GM23338 (cell line): ENCODE measurements at regions not wholly inside any gene's neighbourhood (a gene's known extent, or its start where the extent isn't known, plus 50 kb on each side); places are given as distances from the start of the nearest gene placed in this dataset.

Experiments
- ATAC-seq: fragments of 200-7000 bp; cut with Tn5 transposase; 3 replicates; pipeline ENCODE4 v1.9.1; 2020
- DNase-seq: peaks from one replicate; pipeline ENCODE4 v3.0.0-alpha.2; 2015; ENCODE audit warnings: low spot score
- H2AFZ ChIP-seq: fragments of 200-600 bp; sonication (generic); 2 replicates; pipeline ENCODE4 v1.8.0; 2016; ENCODE audit warnings: antibody characterized with exemption, mild to moderate bottlenecking, moderate library complexity
- H3F3A ChIP-seq: fragments of 200-600 bp; sonication (generic); replicated peaks from 2 replicates; pipeline ENCODE4 v1.8.0; 2017; ENCODE audit warnings: antibody characterized with exemption, mixed run types, low read depth
- H3K27ac ChIP-seq: fragments of 200-600 bp; sonication (generic); 2 replicates; pipeline ENCODE4 v1.6.1; 2016; ENCODE audit warnings: low read depth
- H3K27me3 ChIP-seq: fragments of 200-600 bp; sonication (generic); 2 replicates; pipeline ENCODE4 v1.8.0; 2016; ENCODE audit warnings: mild to moderate bottlenecking, mixed run types, moderate library complexity; ENCODE audit not compliant: insufficient read depth
- H3K36me3 ChIP-seq: fragments of 200-600 bp; sonication (generic); 2 replicates; pipeline ENCODE4 v1.8.0; 2016; ENCODE audit warnings: mild to moderate bottlenecking; ENCODE audit not compliant: insufficient read depth
- H3K4me1 ChIP-seq: fragments of 200-600 bp; sonication (generic); 2 replicates; pipeline ENCODE4 v1.8.0; 2016; ENCODE audit warnings: mild to moderate bottlenecking, moderate library complexity; ENCODE audit not compliant: insufficient read depth
- H3K4me2 ChIP-seq: fragments of 200-600 bp; sonication (generic); 2 replicates; pipeline ENCODE4 v1.7.1; 2017; ENCODE audit warnings: mixed run types
- H3K4me3 ChIP-seq: fragments of 200-600 bp; sonication (generic); 2 replicates; pipeline ENCODE4 v1.6.1; 2016; ENCODE audit warnings: mixed run types
- H3K79me2 ChIP-seq: fragments of 200-600 bp; sonication (generic); replicated peaks from 2 replicates; pipeline ENCODE4 v1.8.0; 2017; ENCODE audit warnings: mild to moderate bottlenecking; ENCODE audit not compliant: insufficient read depth
- H3K9me2 ChIP-seq: fragments of 200-600 bp; sonication (generic); 2 replicates; pipeline ENCODE4 v1.8.0; 2017; ENCODE audit not compliant: insufficient read depth
- H4K20me1 ChIP-seq: fragments of 200-600 bp; sonication (generic); replicated peaks from 2 replicates; pipeline ENCODE4 v1.8.0; 2017; ENCODE audit warnings: mild to moderate bottlenecking; ENCODE audit not compliant: insufficient read depth
- H3K27ac Mint-ChIP-seq: 2 replicates; pipeline ENCODE4 v1.8.0; 2020; ENCODE audit warnings: inconsistent platforms, mild to moderate bottlenecking, moderate library complexity, mixed read lengths
- H3K27me3 Mint-ChIP-seq: 3 replicates; pipeline ENCODE4 v1.8.0; 2022; ENCODE audit warnings: low read depth, mild to moderate bottlenecking, moderate library complexity, mixed read lengths, inconsistent platforms; ENCODE audit not compliant: insufficient read depth, poor library complexity
- H3K36me3 Mint-ChIP-seq: 3 replicates; pipeline ENCODE4 v1.8.0; 2021; ENCODE audit warnings: low read depth, mild to moderate bottlenecking, inconsistent platforms, moderate library complexity, mixed read lengths
- H3K4me1 Mint-ChIP-seq: 3 replicates; pipeline ENCODE4 v1.8.0; 2020; ENCODE audit warnings: mild to moderate bottlenecking, inconsistent platforms, mixed read lengths
- H3K4me3 Mint-ChIP-seq: 3 replicates; pipeline ENCODE4 v1.8.0; 2021; ENCODE audit warnings: moderate library complexity, mild to moderate bottlenecking, inconsistent platforms, mixed read lengths
- H3K9me3 Mint-ChIP-seq: 3 replicates; pipeline ENCODE4 v1.8.0; 2020; ENCODE audit warnings: moderate library complexity, mild to moderate bottlenecking, inconsistent platforms, mixed read lengths
- CREB1 ChIP-seq: fragments of 250-450 bp; sonication (Bioruptor Pico); IDR thresholded peaks from 2 replicates; pipeline ENCODE4 v1.5.0; 2020; ENCODE audit warnings: low read depth, mild to moderate bottlenecking, moderate library complexity
- EZH2 ChIP-seq: fragments of 200-600 bp; sonication (generic); IDR thresholded peaks from one replicate; pipeline ENCODE4 v1.8.0; 2017; ENCODE audit warnings: antibody characterized with exemption, mild to moderate bottlenecking, low read depth; ENCODE audit not compliant: unreplicated experiment
- EZH2phosphoT487 ChIP-seq: fragments of 200-600 bp; sonication (generic); IDR thresholded peaks from one replicate; pipeline ENCODE4 v1.8.1; 2018; ENCODE audit warnings: antibody characterized with exemption; ENCODE audit not compliant: unreplicated experiment
- JUNB ChIP-seq: IDR thresholded peaks from one replicate; pipeline ENCODE4 v1.6.1; 2016; ENCODE audit warnings: antibody characterized with exemption; ENCODE audit not compliant: unreplicated experiment
- NANOG ChIP-seq: IDR thresholded peaks from 2 replicates; pipeline ENCODE4 v1.6.1; 2016; ENCODE audit warnings: antibody characterized with exemption, borderline replicate concordance
- POLR2AphosphoS5 ChIP-seq: IDR thresholded peaks from 2 replicates; pipeline ENCODE4 v1.6.1; 2016; ENCODE audit warnings: antibody characterized with exemption, low read depth
- STAT1 ChIP-seq: IDR thresholded peaks from one replicate; pipeline ENCODE4 v1.6.1; 2016; ENCODE audit warnings: antibody characterized with exemption; ENCODE audit not compliant: unreplicated experiment
- ZNF114 ChIP-seq: fragments of 250-450 bp; sonication (Bioruptor Pico); IDR thresholded peaks from 2 replicates; pipeline ENCODE4 v1.5.0; 2020; ENCODE audit warnings: mild to moderate bottlenecking, moderate library complexity
- ZNF331 ChIP-seq: fragments of 250-450 bp; sonication (Bioruptor Pico); IDR thresholded peaks from 2 replicates; pipeline ENCODE4 v1.5.0; 2020; ENCODE audit warnings: low read depth, mild to moderate bottlenecking, moderate library complexity
- TF ChIP-seq, protein P1 (sequence below): IDR thresholded peaks from 2 replicates; pipeline ENCODE4 v1.6.1; 2016; ENCODE audit warnings: antibody characterized with exemption
- TF ChIP-seq, protein P2 (sequence below): IDR thresholded peaks from one replicate; pipeline ENCODE4 v1.6.1; 2018; ENCODE audit warnings: antibody characterized with exemption; ENCODE audit not compliant: unreplicated experiment
- TF ChIP-seq, protein P3 (sequence below): fragments of 250-450 bp; sonication (Bioruptor Pico); IDR thresholded peaks from 2 replicates; pipeline ENCODE4 v1.5.0; 2020; ENCODE audit warnings: mild to moderate bottlenecking, moderate library complexity
- TF ChIP-seq, protein P4 (sequence below), 2 experiments: fragments of 200-600 bp in 1 of 2; sonication (generic) in 1 of 2; conservative IDR thresholded peaks; 2 replicates each; pipeline versions ENCODE4 v1.5.1 to v1.6.1; 2016 to 2017; ENCODE audit warnings: antibody characterized with exemption in 2 of 2, low read depth in 2 of 2, mild to moderate bottlenecking in 2 of 2, moderate library complexity in 1 of 2

DNA sequence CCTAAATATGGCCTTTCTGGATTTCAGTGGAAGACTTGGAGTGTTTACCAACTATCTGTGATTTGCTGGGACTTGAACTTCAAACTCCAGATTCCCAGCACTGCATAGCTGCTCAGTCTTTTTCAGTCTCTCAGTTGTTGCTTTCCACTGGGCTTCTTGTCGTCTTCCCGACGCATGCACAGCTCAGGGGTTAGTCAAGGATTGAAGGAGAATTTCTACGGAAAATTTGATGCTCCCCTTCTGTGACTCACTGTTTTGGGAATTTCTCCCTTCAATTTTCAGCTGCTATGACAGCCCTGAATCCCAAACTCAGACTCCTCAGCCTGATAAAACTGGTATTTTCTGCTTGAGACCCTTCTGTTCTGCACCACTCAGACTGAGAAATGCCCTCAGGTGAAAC is 91.7 kb downstream of the CYP26A1 start:
- Histone ChIP-seq H4K20me1 (no peaks in the 10 kb centered on the region), H3F3A (no peaks in the 10 kb centered on the region), H3K27me3 (no peaks in the 10 kb centered on the region), H3K9me2 (peaks cover 7% of the 10 kb centered on the region), H2AFZ (peak overlapping the region; percentile 86; the same call in 1 of the 2 replicates), H3K4me2 (no peak overlapping the region), H3K4me3 (no peak overlapping the region), H3K36me3 (peaks cover 7% of the 10 kb centered on the region; the same call in 1 of the 2 replicates), H3K4me1 (no peaks in the 10 kb centered on the region), H3K27ac (no peak overlapping the region), H3K79me2 (no peaks in the 10 kb centered on the region)
- TF ChIP-seq NANOG, result no peak
- TF ChIP-seq, protein P1, sequence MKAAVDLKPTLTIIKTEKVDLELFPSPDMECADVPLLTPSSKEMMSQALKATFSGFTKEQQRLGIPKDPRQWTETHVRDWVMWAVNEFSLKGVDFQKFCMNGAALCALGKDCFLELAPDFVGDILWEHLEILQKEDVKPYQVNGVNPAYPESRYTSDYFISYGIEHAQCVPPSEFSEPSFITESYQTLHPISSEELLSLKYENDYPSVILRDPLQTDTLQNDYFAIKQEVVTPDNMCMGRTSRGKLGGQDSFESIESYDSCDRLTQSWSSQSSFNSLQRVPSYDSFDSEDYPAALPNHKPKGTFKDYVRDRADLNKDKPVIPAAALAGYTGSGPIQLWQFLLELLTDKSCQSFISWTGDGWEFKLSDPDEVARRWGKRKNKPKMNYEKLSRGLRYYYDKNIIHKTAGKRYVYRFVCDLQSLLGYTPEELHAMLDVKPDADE, result no peak
- no peak for TF ChIP-seq POLR2AphosphoS5
- no peak for TF ChIP-seq STAT1
- TF ChIP-seq JUNB, result no peak
- no peak for TF ChIP-seq EZH2phosphoT487
- TF ChIP-seq, protein P2, sequence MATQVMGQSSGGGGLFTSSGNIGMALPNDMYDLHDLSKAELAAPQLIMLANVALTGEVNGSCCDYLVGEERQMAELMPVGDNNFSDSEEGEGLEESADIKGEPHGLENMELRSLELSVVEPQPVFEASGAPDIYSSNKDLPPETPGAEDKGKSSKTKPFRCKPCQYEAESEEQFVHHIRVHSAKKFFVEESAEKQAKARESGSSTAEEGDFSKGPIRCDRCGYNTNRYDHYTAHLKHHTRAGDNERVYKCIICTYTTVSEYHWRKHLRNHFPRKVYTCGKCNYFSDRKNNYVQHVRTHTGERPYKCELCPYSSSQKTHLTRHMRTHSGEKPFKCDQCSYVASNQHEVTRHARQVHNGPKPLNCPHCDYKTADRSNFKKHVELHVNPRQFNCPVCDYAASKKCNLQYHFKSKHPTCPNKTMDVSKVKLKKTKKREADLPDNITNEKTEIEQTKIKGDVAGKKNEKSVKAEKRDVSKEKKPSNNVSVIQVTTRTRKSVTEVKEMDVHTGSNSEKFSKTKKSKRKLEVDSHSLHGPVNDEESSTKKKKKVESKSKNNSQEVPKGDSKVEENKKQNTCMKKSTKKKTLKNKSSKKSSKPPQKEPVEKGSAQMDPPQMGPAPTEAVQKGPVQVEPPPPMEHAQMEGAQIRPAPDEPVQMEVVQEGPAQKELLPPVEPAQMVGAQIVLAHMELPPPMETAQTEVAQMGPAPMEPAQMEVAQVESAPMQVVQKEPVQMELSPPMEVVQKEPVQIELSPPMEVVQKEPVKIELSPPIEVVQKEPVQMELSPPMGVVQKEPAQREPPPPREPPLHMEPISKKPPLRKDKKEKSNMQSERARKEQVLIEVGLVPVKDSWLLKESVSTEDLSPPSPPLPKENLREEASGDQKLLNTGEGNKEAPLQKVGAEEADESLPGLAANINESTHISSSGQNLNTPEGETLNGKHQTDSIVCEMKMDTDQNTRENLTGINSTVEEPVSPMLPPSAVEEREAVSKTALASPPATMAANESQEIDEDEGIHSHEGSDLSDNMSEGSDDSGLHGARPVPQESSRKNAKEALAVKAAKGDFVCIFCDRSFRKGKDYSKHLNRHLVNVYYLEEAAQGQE, result no peak
- TF ChIP-seq ZNF331 (CRISPR knock-in tag), result no peak
- TF ChIP-seq EZH2, result no peak
- TF ChIP-seq, protein P3, sequence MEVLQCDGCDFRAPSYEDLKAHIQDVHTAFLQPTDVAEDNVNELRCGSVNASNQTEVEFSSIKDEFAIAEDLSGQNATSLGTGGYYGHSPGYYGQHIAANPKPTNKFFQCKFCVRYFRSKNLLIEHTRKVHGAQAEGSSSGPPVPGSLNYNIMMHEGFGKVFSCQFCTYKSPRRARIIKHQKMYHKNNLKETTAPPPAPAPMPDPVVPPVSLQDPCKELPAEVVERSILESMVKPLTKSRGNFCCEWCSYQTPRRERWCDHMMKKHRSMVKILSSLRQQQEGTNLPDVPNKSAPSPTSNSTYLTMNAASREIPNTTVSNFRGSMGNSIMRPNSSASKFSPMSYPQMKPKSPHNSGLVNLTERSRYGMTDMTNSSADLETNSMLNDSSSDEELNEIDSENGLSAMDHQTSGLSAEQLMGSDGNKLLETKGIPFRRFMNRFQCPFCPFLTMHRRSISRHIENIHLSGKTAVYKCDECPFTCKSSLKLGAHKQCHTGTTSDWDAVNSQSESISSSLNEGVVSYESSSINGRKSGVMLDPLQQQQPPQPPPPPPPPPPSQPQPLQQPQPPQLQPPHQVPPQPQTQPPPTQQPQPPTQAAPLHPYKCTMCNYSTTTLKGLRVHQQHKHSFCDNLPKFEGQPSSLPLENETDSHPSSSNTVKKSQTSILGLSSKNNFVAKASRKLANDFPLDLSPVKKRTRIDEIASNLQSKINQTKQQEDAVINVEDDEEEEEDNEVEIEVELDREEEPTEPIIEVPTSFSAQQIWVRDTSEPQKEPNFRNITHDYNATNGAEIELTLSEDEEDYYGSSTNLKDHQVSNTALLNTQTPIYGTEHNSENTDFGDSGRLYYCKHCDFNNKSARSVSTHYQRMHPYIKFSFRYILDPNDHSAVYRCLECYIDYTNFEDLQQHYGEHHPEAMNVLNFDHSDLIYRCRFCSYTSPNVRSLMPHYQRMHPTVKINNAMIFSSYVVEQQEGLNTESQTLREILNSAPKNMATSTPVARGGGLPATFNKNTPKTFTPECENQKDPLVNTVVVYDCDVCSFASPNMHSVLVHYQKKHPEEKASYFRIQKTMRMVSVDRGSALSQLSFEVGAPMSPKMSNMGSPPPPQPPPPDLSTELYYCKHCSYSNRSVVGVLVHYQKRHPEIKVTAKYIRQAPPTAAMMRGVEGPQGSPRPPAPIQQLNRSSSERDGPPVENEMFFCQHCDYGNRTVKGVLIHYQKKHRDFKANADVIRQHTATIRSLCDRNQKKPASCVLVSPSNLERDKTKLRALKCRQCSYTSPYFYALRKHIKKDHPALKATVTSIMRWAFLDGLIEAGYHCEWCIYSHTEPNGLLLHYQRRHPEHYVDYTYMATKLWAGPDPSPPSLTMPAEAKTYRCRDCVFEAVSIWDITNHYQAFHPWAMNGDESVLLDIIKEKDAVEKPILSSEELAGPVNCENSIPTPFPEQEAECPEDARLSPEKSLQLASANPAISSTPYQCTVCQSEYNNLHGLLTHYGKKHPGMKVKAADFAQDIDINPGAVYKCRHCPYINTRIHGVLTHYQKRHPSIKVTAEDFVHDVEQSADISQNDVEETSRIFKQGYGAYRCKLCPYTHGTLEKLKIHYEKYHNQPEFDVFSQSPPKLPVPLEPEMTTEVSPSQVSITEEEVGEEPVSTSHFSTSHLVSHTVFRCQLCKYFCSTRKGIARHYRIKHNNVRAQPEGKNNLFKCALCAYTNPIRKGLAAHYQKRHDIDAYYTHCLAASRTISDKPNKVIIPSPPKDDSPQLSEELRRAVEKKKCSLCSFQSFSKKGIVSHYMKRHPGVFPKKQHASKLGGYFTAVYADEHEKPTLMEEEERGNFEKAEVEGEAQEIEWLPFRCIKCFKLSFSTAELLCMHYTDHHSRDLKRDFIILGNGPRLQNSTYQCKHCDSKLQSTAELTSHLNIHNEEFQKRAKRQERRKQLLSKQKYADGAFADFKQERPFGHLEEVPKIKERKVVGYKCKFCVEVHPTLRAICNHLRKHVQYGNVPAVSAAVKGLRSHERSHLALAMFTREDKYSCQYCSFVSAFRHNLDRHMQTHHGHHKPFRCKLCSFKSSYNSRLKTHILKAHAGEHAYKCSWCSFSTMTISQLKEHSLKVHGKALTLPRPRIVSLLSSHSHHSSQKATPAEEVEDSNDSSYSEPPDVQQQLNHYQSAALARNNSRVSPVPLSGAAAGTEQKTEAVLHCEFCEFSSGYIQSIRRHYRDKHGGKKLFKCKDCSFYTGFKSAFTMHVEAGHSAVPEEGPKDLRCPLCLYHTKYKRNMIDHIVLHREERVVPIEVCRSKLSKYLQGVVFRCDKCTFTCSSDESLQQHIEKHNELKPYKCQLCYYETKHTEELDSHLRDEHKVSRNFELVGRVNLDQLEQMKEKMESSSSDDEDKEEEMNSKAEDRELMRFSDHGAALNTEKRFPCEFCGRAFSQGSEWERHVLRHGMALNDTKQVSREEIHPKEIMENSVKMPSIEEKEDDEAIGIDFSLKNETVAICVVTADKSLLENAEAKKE (CRISPR knock-in tag), result no peak
- TF ChIP-seq ZNF114 (CRISPR knock-in tag), result no peak
- TF ChIP-seq, protein P4, sequence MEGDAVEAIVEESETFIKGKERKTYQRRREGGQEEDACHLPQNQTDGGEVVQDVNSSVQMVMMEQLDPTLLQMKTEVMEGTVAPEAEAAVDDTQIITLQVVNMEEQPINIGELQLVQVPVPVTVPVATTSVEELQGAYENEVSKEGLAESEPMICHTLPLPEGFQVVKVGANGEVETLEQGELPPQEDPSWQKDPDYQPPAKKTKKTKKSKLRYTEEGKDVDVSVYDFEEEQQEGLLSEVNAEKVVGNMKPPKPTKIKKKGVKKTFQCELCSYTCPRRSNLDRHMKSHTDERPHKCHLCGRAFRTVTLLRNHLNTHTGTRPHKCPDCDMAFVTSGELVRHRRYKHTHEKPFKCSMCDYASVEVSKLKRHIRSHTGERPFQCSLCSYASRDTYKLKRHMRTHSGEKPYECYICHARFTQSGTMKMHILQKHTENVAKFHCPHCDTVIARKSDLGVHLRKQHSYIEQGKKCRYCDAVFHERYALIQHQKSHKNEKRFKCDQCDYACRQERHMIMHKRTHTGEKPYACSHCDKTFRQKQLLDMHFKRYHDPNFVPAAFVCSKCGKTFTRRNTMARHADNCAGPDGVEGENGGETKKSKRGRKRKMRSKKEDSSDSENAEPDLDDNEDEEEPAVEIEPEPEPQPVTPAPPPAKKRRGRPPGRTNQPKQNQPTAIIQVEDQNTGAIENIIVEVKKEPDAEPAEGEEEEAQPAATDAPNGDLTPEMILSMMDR (conservative IDR thresholded peaks at IDR 0.05; ENCODE audit: low read depth in 2 of 2), result no peak
- TF ChIP-seq CREB1, result no peak
- Mint-ChIP-seq H3K9me3 (peaks cover 11% of the 10 kb centered on the region), H3K36me3 (peaks cover 8% of the 10 kb centered on the region), H3K4me3 (no peak overlapping the region), H3K27ac (no peak overlapping the region), H3K27me3 (no peaks in the 10 kb centered on the region), H3K4me1 (peaks cover 9% of the 10 kb centered on the region; the same call in 2 of the 3 replicates)
- DNase-seq (no peak), ATAC-seq (no peak)
